GM10266 (cell line): ENCODE measurements at regions not wholly inside any gene's neighbourhood (a gene's known extent, or its start where the extent isn't known, plus 50 kb on each side); places are given as distances from the start of the nearest gene placed in this dataset.
"Not testable (repeated sequence)": the region's sequence is repeated elsewhere in the genome, so short reads cannot be mapped to it uniquely, and the experiment has no call there.

Experiments
- DNase-seq: peaks from one replicate; pipeline ENCODE4 v3.0.0; 2012; ENCODE audit errors: extremely low spot score
- CTCF ChIP-seq: IDR thresholded peaks from 2 replicates; pipeline ENCODE4 v1.5.1; 2012; ENCODE audit warnings: mild to moderate bottlenecking, low read depth; ENCODE audit not compliant: control insufficient read depth, insufficient read depth; ENCODE audit errors: missing control alignments

- DNase-seq, result no peak
- no peak for TF ChIP-seq CTCF
Observed at GRCh38 chr2:239646184-239646583, 245.4 kb upstream of the HDAC4 start.

- DNase-seq, result not testable (repeated sequence)
Observed at GRCh38 chr2:239644594-239644993, 243.8 kb upstream of the HDAC4 start.

GRCh38 chr2:239644011-239644410 lies 243.2 kb upstream of the HDAC4 start:
- no peak for DNase-seq
- no peak for TF ChIP-seq CTCF

- no peak for DNase-seq
- TF ChIP-seq CTCF, result no peak
Observed at GRCh38 chr2:239642406-239643004, 241.7 kb upstream of the HDAC4 start.

GRCh38 chr2:239641904-239642303 lies 241.1 kb upstream of the HDAC4 start:
- DNase-seq, result not testable (repeated sequence)

GRCh38 chr2:239640676-239641578 lies 240.1 kb upstream of the HDAC4 start:
- TF ChIP-seq CTCF, result no peak
- no peak for DNase-seq

- TF ChIP-seq CTCF, result no peak
- DNase-seq, result no peak
Observed at GRCh38 chr2:239640210-239640609, 239.4 kb upstream of the HDAC4 start.

GRCh38 chr2:239639421-239640185 lies 238.8 kb upstream of the HDAC4 start:
- DNase-seq, result no peak
- no peak for TF ChIP-seq CTCF
